Uterus (tissue), 3 donors: ENCODE measurements at regions not wholly inside any gene's neighbourhood (a gene's known extent, or its start where the extent isn't known, plus 50 kb on each side); places are given as distances from the start of the nearest gene placed in this dataset.

Source experiments
- DNase-seq, 2 donors: peaks; one replicate each; pipeline ENCODE4 v3.0.0-alpha.2; 2019 to 2020
- H3K27ac ChIP-seq, 2 donors: fragments of 200-600 bp; sonication (generic); 1 replicate in 1 of 2; 2 replicates in 1 of 2; pipeline ENCODE4 v1.5.1; 2016 to 2018
- H3K27me3 ChIP-seq, 2 donors: fragments of 200-600 bp; sonication (generic); one replicate each; pipeline ENCODE4 v1.5.1; 2018 to 2019; ENCODE audit warnings: control low read depth in 1 of 2
- H3K36me3 ChIP-seq, 2 donors: fragments of 200-600 bp; sonication (generic); one replicate each; pipeline ENCODE4 v1.5.1; 2019; ENCODE audit warnings: control low read depth in 1 of 2
- H3K4me1 ChIP-seq, 2 donors: fragments of 200-600 bp; sonication (generic); one replicate each; pipeline ENCODE4 v1.5.1; 2018 to 2019; ENCODE audit warnings: control low read depth in 1 of 2
- H3K4me3 ChIP-seq, 2 donors: fragments of 200-600 bp; sonication (generic); 1 replicate in 1 of 2; 2 replicates in 1 of 2; pipeline ENCODE4 v1.5.1; 2018 to 2019; ENCODE audit warnings: mild to moderate bottlenecking in 1 of 2
- H3K9me3 ChIP-seq, 2 donors: fragments of 200-600 bp; sonication (generic); one replicate each; pipeline ENCODE4 v1.5.1; 2019; ENCODE audit warnings: control low read depth in 1 of 2
- CTCF ChIP-seq, 4 experiments: fragments of 200-600 bp in 2 of 4; fragments of 450-650 bp in 2 of 4; sonication (generic) in 2 of 4; IDR thresholded peaks; one replicate each; pipeline ENCODE4 v1.5.1; 2016 to 2019; ENCODE audit warnings: antibody characterized with exemption in 4 of 4, mild to moderate bottlenecking in 2 of 4, moderate library complexity in 1 of 4
- POLR2A ChIP-seq, 2 donors: fragments of 450-650 bp; IDR thresholded peaks; one replicate each; pipeline ENCODE4 v1.6.1; 2016; ENCODE audit warnings: antibody characterized with exemption in 2 of 2, mild to moderate bottlenecking in 1 of 2, moderate library complexity in 1 of 2
- intact Hi-C: fragments of 100-400 bp; cut with DNase I; formaldehyde crosslinking; loops from one replicate; pipeline ENCODE4 v1.15.1; 2023; ENCODE audit warnings: low total_unique reads
- donor health status: DM: yes; HTN: yes; CAD: no.

GRCh38 chr1:29743931-29744330 is 507.6 kb downstream of the PTPRU start:
- H3K9me3 ChIP-seq, result no peaks in the 10 kb centered on the region
- no peaks in the 10 kb centered on the region for H3K4me1 ChIP-seq
- no peak overlapping the region for H3K27ac ChIP-seq
- no peaks in the 10 kb centered on the region for H3K27me3 ChIP-seq
- H3K36me3 ChIP-seq, result no peaks in the 10 kb centered on the region
- DNase-seq, result no peak
- H3K4me3 ChIP-seq, result no peak overlapping the region
- intact Hi-C loops, result no loop called here
- TF ChIP-seq POLR2A (IDR thresholded peaks at IDR 0.05) (no peak), CTCF (IDR thresholded peaks at IDR 0.05) (no peak)

GRCh38 chr1:29743264-29743663 is 506.9 kb downstream of the PTPRU start:
- intact Hi-C loops, result no loop called here

GRCh38 chr1:29739176-29739575 is 502.9 kb downstream of the PTPRU start:
- intact Hi-C loops, result no loop called here
- TF ChIP-seq CTCF (IDR thresholded peaks at IDR 0.05) (no peak), POLR2A (IDR thresholded peaks at IDR 0.05) (no peak)
- no peak for DNase-seq
- H3K9me3 ChIP-seq, result no peaks in the 10 kb centered on the region
- no peaks in the 10 kb centered on the region for H3K4me1 ChIP-seq
- H3K36me3 ChIP-seq, result no peaks in the 10 kb centered on the region
- H3K4me3 ChIP-seq, result no peak overlapping the region
- H3K27me3 ChIP-seq, result no peaks in the 10 kb centered on the region
- H3K27ac ChIP-seq, result no peak overlapping the region

More at GRCh38 chr1:29743264-29743663, 506.9 kb downstream of the PTPRU start:
- Histone ChIP-seq H3K4me1 (no peaks in the 10 kb centered on the region), H3K27me3 (no peaks in the 10 kb centered on the region), H3K36me3 (no peaks in the 10 kb centered on the region), H3K9me3 (no peaks in the 10 kb centered on the region), H3K4me3 (no peak overlapping the region), H3K27ac (no peak overlapping the region)
- no peak for DNase-seq
- TF ChIP-seq POLR2A (IDR thresholded peaks at IDR 0.05) (no peak), CTCF (IDR thresholded peaks at IDR 0.05) (no peak)

GRCh38 chr1:29736582-29737188 is 500.4 kb downstream of the PTPRU start:
- H3K4me1 ChIP-seq, result no peaks in the 10 kb centered on the region
- no peak for TF ChIP-seq POLR2A (IDR thresholded peaks at IDR 0.05)
- TF ChIP-seq CTCF (IDR thresholded peaks at IDR 0.05), result no peak
- no peaks in the 10 kb centered on the region for H3K9me3 ChIP-seq
- intact Hi-C loops, result no loop called here
- H3K36me3 ChIP-seq, result no peaks in the 10 kb centered on the region
- no peaks in the 10 kb centered on the region for H3K27me3 ChIP-seq
- DNase-seq, result no peak
- no peak overlapping the region for H3K27ac ChIP-seq
- H3K4me3 ChIP-seq, result no peak overlapping the region

GRCh38 chr1:29732453-29732852 is 496.1 kb downstream of the PTPRU start:
- no peaks in the 10 kb centered on the region for H3K9me3 ChIP-seq
- no peaks in the 10 kb centered on the region for H3K36me3 ChIP-seq
- no peaks in the 10 kb centered on the region for H3K27me3 ChIP-seq
- H3K4me3 ChIP-seq, result no peak overlapping the region
- intact Hi-C loops, result no loop called here
- no peak overlapping the region for H3K27ac ChIP-seq
- no peak for DNase-seq
- H3K4me1 ChIP-seq, result no peaks in the 10 kb centered on the region
- TF ChIP-seq POLR2A (IDR thresholded peaks at IDR 0.05) (no peak), CTCF (IDR thresholded peaks at IDR 0.05) (no peak)
